GM23338 (cell line): ENCODE measurements at regions not wholly inside any gene's neighbourhood (a gene's known extent, or its start where the extent isn't known, plus 50 kb on each side); places are given as distances from the start of the nearest gene placed in this dataset.

ENCODE experiments used
- ATAC-seq: fragments of 200-7000 bp; cut with Tn5 transposase; 3 replicates; pipeline ENCODE4 v1.9.1; 2020
- DNase-seq: peaks from one replicate; pipeline ENCODE4 v3.0.0-alpha.2; 2015; ENCODE audit warnings: low spot score
- H2AFZ ChIP-seq: fragments of 200-600 bp; sonication (generic); 2 replicates; pipeline ENCODE4 v1.8.0; 2016; ENCODE audit warnings: antibody characterized with exemption, mild to moderate bottlenecking, moderate library complexity
- H3F3A ChIP-seq: fragments of 200-600 bp; sonication (generic); replicated peaks from 2 replicates; pipeline ENCODE4 v1.8.0; 2017; ENCODE audit warnings: antibody characterized with exemption, mixed run types, low read depth
- H3K27ac ChIP-seq: fragments of 200-600 bp; sonication (generic); 2 replicates; pipeline ENCODE4 v1.6.1; 2016; ENCODE audit warnings: low read depth
- H3K27me3 ChIP-seq: fragments of 200-600 bp; sonication (generic); 2 replicates; pipeline ENCODE4 v1.8.0; 2016; ENCODE audit warnings: mild to moderate bottlenecking, mixed run types, moderate library complexity; ENCODE audit not compliant: insufficient read depth
- H3K36me3 ChIP-seq: fragments of 200-600 bp; sonication (generic); 2 replicates; pipeline ENCODE4 v1.8.0; 2016; ENCODE audit warnings: mild to moderate bottlenecking; ENCODE audit not compliant: insufficient read depth
- H3K4me1 ChIP-seq: fragments of 200-600 bp; sonication (generic); 2 replicates; pipeline ENCODE4 v1.8.0; 2016; ENCODE audit warnings: mild to moderate bottlenecking, moderate library complexity; ENCODE audit not compliant: insufficient read depth
- H3K4me2 ChIP-seq: fragments of 200-600 bp; sonication (generic); 2 replicates; pipeline ENCODE4 v1.7.1; 2017; ENCODE audit warnings: mixed run types
- H3K4me3 ChIP-seq: fragments of 200-600 bp; sonication (generic); 2 replicates; pipeline ENCODE4 v1.6.1; 2016; ENCODE audit warnings: mixed run types
- H3K79me2 ChIP-seq: fragments of 200-600 bp; sonication (generic); replicated peaks from 2 replicates; pipeline ENCODE4 v1.8.0; 2017; ENCODE audit warnings: mild to moderate bottlenecking; ENCODE audit not compliant: insufficient read depth
- H3K9me2 ChIP-seq: fragments of 200-600 bp; sonication (generic); 2 replicates; pipeline ENCODE4 v1.8.0; 2017; ENCODE audit not compliant: insufficient read depth
- H4K20me1 ChIP-seq: fragments of 200-600 bp; sonication (generic); replicated peaks from 2 replicates; pipeline ENCODE4 v1.8.0; 2017; ENCODE audit warnings: mild to moderate bottlenecking; ENCODE audit not compliant: insufficient read depth
- H3K27ac Mint-ChIP-seq: 2 replicates; pipeline ENCODE4 v1.8.0; 2020; ENCODE audit warnings: inconsistent platforms, mild to moderate bottlenecking, moderate library complexity, mixed read lengths
- H3K27me3 Mint-ChIP-seq: 3 replicates; pipeline ENCODE4 v1.8.0; 2022; ENCODE audit warnings: low read depth, mild to moderate bottlenecking, moderate library complexity, mixed read lengths, inconsistent platforms; ENCODE audit not compliant: insufficient read depth, poor library complexity
- H3K36me3 Mint-ChIP-seq: 3 replicates; pipeline ENCODE4 v1.8.0; 2021; ENCODE audit warnings: low read depth, mild to moderate bottlenecking, inconsistent platforms, moderate library complexity, mixed read lengths
- H3K4me1 Mint-ChIP-seq: 3 replicates; pipeline ENCODE4 v1.8.0; 2020; ENCODE audit warnings: mild to moderate bottlenecking, inconsistent platforms, mixed read lengths
- H3K4me3 Mint-ChIP-seq: 3 replicates; pipeline ENCODE4 v1.8.0; 2021; ENCODE audit warnings: moderate library complexity, mild to moderate bottlenecking, inconsistent platforms, mixed read lengths
- H3K9me3 Mint-ChIP-seq: 3 replicates; pipeline ENCODE4 v1.8.0; 2020; ENCODE audit warnings: moderate library complexity, mild to moderate bottlenecking, inconsistent platforms, mixed read lengths
- CREB1 ChIP-seq: fragments of 250-450 bp; sonication (Bioruptor Pico); IDR thresholded peaks from 2 replicates; pipeline ENCODE4 v1.5.0; 2020; ENCODE audit warnings: low read depth, mild to moderate bottlenecking, moderate library complexity
- CTCF ChIP-seq, 2 experiments: fragments of 200-600 bp in 1 of 2; sonication (generic) in 1 of 2; conservative IDR thresholded peaks; 2 replicates each; pipeline versions ENCODE4 v1.5.1 to v1.6.1; 2016 to 2017; ENCODE audit warnings: antibody characterized with exemption in 2 of 2, low read depth in 2 of 2, mild to moderate bottlenecking in 2 of 2, moderate library complexity in 1 of 2
- ETS1 ChIP-seq: IDR thresholded peaks from 2 replicates; pipeline ENCODE4 v1.6.1; 2016; ENCODE audit warnings: antibody characterized with exemption
- EZH2 ChIP-seq: fragments of 200-600 bp; sonication (generic); IDR thresholded peaks from one replicate; pipeline ENCODE4 v1.8.0; 2017; ENCODE audit warnings: antibody characterized with exemption, mild to moderate bottlenecking, low read depth; ENCODE audit not compliant: unreplicated experiment
- EZH2phosphoT487 ChIP-seq: fragments of 200-600 bp; sonication (generic); IDR thresholded peaks from one replicate; pipeline ENCODE4 v1.8.1; 2018; ENCODE audit warnings: antibody characterized with exemption; ENCODE audit not compliant: unreplicated experiment
- JUNB ChIP-seq: IDR thresholded peaks from one replicate; pipeline ENCODE4 v1.6.1; 2016; ENCODE audit warnings: antibody characterized with exemption; ENCODE audit not compliant: unreplicated experiment
- NANOG ChIP-seq: IDR thresholded peaks from 2 replicates; pipeline ENCODE4 v1.6.1; 2016; ENCODE audit warnings: antibody characterized with exemption, borderline replicate concordance
- POLR2AphosphoS5 ChIP-seq: IDR thresholded peaks from 2 replicates; pipeline ENCODE4 v1.6.1; 2016; ENCODE audit warnings: antibody characterized with exemption, low read depth
- REST ChIP-seq: IDR thresholded peaks from one replicate; pipeline ENCODE4 v1.6.1; 2018; ENCODE audit warnings: antibody characterized with exemption; ENCODE audit not compliant: unreplicated experiment
- STAT1 ChIP-seq: IDR thresholded peaks from one replicate; pipeline ENCODE4 v1.6.1; 2016; ENCODE audit warnings: antibody characterized with exemption; ENCODE audit not compliant: unreplicated experiment
- ZNF114 ChIP-seq: fragments of 250-450 bp; sonication (Bioruptor Pico); IDR thresholded peaks from 2 replicates; pipeline ENCODE4 v1.5.0; 2020; ENCODE audit warnings: mild to moderate bottlenecking, moderate library complexity
- ZNF331 ChIP-seq: fragments of 250-450 bp; sonication (Bioruptor Pico); IDR thresholded peaks from 2 replicates; pipeline ENCODE4 v1.5.0; 2020; ENCODE audit warnings: low read depth, mild to moderate bottlenecking, moderate library complexity
- TF ChIP-seq, protein P1 (sequence below): fragments of 250-450 bp; sonication (Bioruptor Pico); IDR thresholded peaks from 2 replicates; pipeline ENCODE4 v1.5.0; 2020; ENCODE audit warnings: mild to moderate bottlenecking, moderate library complexity

DNA sequence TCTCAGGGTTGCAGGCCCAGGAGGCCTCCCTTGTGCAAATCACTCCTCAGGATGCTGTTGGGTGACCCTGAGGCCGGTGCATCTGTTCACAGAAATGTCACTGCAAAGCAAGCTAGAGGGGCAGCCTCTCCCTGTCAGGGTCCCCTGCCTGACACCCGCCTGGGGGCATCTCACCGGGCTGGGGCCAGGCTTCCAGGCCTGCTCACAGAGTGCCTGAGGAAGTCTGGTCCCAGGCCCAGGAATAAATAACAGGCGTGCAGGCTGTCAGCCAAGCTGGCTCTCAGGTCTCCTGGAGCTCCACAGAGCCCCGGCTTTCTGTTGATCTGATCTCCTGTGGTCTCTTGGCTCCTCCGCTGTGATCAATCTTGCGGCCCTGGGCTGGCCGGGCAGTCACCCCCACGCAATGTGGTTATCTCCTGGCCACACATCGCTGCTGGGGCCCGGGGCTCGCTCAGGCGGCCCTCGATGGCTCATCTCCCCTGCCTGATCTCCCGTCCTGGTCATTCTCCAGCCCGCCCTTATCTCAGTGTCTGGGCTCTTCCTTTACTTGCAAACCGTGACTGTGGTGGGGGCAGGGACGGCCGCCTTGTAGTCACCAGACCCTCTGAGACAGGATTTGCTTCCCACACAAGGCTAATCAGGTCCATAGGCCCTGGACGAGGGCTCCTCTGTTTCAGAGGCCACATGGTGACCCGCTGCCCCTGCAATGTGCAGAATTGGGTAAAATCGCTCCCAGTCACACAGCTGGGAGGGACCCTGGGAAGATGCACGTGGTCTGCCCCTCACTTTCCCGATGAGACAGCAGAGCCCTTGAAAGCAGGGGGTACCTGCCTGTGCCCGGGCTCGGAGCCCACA, 231.2 kb upstream of the GSE1 start:
- Histone ChIP-seq H3K27me3 (no peaks in the 10 kb centered on the region), H4K20me1 (no peaks in the 10 kb centered on the region), H3K36me3 (no peaks in the 10 kb centered on the region), H3K4me3 (no peak overlapping the region), H3K27ac (peak overlapping the region; percentile 32; the same call in 1 of the 2 replicates), H3K79me2 (no peaks in the 10 kb centered on the region), H2AFZ (no peak overlapping the region), H3K9me2 (no peaks in the 10 kb centered on the region), H3K4me2 (no peak overlapping the region), H3K4me1 (no peaks in the 10 kb centered on the region), H3F3A (peaks cover 6% of the 10 kb centered on the region; the same call in 1 of the 2 replicates)
- no peak for DNase-seq
- Mint-ChIP-seq H3K27me3 (peaks cover 8% of the 10 kb centered on the region), H3K4me1 (peaks cover 19% of the 10 kb centered on the region), H3K9me3 (no peaks in the 10 kb centered on the region), H3K36me3 (no peaks in the 10 kb centered on the region), H3K4me3 (no peak overlapping the region), H3K27ac (peak overlapping the region; percentile 35; the same call in 1 of the 2 replicates)
- TF ChIP-seq ZNF114 (CRISPR knock-in tag) = no peak
- TF ChIP-seq STAT1 = no peak
- TF ChIP-seq EZH2phosphoT487 = no peak
- TF ChIP-seq REST = no peak
- TF ChIP-seq NANOG = no peak
- TF ChIP-seq ETS1 = no peak
- TF ChIP-seq JUNB = no peak
- TF ChIP-seq EZH2 = no peak
- no peak for TF ChIP-seq POLR2AphosphoS5
- no peak for TF ChIP-seq ZNF331 (CRISPR knock-in tag)
- TF ChIP-seq CTCF (conservative IDR thresholded peaks at IDR 0.05; ENCODE audit: low read depth in 2 of 2) = no peak
- no peak for TF ChIP-seq CREB1
- TF ChIP-seq, protein P1, sequence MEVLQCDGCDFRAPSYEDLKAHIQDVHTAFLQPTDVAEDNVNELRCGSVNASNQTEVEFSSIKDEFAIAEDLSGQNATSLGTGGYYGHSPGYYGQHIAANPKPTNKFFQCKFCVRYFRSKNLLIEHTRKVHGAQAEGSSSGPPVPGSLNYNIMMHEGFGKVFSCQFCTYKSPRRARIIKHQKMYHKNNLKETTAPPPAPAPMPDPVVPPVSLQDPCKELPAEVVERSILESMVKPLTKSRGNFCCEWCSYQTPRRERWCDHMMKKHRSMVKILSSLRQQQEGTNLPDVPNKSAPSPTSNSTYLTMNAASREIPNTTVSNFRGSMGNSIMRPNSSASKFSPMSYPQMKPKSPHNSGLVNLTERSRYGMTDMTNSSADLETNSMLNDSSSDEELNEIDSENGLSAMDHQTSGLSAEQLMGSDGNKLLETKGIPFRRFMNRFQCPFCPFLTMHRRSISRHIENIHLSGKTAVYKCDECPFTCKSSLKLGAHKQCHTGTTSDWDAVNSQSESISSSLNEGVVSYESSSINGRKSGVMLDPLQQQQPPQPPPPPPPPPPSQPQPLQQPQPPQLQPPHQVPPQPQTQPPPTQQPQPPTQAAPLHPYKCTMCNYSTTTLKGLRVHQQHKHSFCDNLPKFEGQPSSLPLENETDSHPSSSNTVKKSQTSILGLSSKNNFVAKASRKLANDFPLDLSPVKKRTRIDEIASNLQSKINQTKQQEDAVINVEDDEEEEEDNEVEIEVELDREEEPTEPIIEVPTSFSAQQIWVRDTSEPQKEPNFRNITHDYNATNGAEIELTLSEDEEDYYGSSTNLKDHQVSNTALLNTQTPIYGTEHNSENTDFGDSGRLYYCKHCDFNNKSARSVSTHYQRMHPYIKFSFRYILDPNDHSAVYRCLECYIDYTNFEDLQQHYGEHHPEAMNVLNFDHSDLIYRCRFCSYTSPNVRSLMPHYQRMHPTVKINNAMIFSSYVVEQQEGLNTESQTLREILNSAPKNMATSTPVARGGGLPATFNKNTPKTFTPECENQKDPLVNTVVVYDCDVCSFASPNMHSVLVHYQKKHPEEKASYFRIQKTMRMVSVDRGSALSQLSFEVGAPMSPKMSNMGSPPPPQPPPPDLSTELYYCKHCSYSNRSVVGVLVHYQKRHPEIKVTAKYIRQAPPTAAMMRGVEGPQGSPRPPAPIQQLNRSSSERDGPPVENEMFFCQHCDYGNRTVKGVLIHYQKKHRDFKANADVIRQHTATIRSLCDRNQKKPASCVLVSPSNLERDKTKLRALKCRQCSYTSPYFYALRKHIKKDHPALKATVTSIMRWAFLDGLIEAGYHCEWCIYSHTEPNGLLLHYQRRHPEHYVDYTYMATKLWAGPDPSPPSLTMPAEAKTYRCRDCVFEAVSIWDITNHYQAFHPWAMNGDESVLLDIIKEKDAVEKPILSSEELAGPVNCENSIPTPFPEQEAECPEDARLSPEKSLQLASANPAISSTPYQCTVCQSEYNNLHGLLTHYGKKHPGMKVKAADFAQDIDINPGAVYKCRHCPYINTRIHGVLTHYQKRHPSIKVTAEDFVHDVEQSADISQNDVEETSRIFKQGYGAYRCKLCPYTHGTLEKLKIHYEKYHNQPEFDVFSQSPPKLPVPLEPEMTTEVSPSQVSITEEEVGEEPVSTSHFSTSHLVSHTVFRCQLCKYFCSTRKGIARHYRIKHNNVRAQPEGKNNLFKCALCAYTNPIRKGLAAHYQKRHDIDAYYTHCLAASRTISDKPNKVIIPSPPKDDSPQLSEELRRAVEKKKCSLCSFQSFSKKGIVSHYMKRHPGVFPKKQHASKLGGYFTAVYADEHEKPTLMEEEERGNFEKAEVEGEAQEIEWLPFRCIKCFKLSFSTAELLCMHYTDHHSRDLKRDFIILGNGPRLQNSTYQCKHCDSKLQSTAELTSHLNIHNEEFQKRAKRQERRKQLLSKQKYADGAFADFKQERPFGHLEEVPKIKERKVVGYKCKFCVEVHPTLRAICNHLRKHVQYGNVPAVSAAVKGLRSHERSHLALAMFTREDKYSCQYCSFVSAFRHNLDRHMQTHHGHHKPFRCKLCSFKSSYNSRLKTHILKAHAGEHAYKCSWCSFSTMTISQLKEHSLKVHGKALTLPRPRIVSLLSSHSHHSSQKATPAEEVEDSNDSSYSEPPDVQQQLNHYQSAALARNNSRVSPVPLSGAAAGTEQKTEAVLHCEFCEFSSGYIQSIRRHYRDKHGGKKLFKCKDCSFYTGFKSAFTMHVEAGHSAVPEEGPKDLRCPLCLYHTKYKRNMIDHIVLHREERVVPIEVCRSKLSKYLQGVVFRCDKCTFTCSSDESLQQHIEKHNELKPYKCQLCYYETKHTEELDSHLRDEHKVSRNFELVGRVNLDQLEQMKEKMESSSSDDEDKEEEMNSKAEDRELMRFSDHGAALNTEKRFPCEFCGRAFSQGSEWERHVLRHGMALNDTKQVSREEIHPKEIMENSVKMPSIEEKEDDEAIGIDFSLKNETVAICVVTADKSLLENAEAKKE = no peak
- no peak for ATAC-seq
